HEK293 (cell line): ENCODE measurements at regions not wholly inside any gene's neighbourhood (a gene's known extent, or its start where the extent isn't known, plus 50 kb on each side); places are given as distances from the start of the nearest gene placed in this dataset.

Source experiments
- CTCF ChIA-PET: fragments of 350-600 bp; formaldehyde crosslinking; extraction: SDS; loops from one replicate; lab custom pipeline; 2021; ENCODE audit warnings: antibody characterized with exemption; lab: Yijun Ruan, JAX
- POLR2A ChIA-PET: fragments of 300-600 bp; formaldehyde crosslinking; extraction: SDS; loops from one replicate; lab custom pipeline; 2020; ENCODE audit warnings: antibody characterized with exemption, inconsistent platforms; lab: Yijun Ruan, JAX
- H3K27ac ChIP-seq: fragments of 200-500 bp; sonication (Bioruptor generic); 2 replicates; pipeline ENCODE4 v1.5.1; 2014; ENCODE audit warnings: low read depth, low read length, control low read depth, inconsistent platforms; ENCODE audit errors: extremely low read depth
- H3K36me3 ChIP-seq, 2 experiments: fragments of 200-500 bp in 1 of 2; sonication (Bioruptor generic) in 1 of 2; 1 replicate in 1 of 2; 2 replicates in 1 of 2; pipeline ENCODE4 v1.5.1; 2014 to 2017; ENCODE audit warnings: inconsistent platforms in 2 of 2, low read length in 2 of 2; ENCODE audit not compliant: control insufficient read depth in 2 of 2, insufficient read depth in 1 of 2
- H3K4me1 ChIP-seq: fragments of 200-500 bp; sonication (Bioruptor generic); 2 replicates; pipeline ENCODE4 v1.5.1; 2014; ENCODE audit warnings: mild to moderate bottlenecking, low read length, inconsistent platforms; ENCODE audit not compliant: control insufficient read depth, insufficient read depth
- H3K4me3 ChIP-seq: 2 replicates; pipeline ENCODE4 v1.5.1; 2011; ENCODE audit warnings: low read depth, mild to moderate bottlenecking, control low read depth, low read length, moderate library complexity
- H3K9me3 ChIP-seq: fragments of 200-500 bp; sonication (Bioruptor generic); 2 replicates; pipeline ENCODE4 v1.5.1; 2014; ENCODE audit warnings: low read depth, low read length, inconsistent platforms; ENCODE audit not compliant: control insufficient read depth, insufficient read depth
- KLF9 ChIP-seq: fragments of 450-650 bp; formaldehyde crosslinking; IDR thresholded peaks from 2 replicates; pipeline ENCODE4 v1.5.1; 2016; ENCODE audit warnings: missing biosample characterization, missing genetic modification characterization, low read depth
- MEIS1 ChIP-seq: sonication (generic); formaldehyde crosslinking; IDR thresholded peaks from 2 replicates; pipeline ENCODE4 v1.8.1; 2022; ENCODE audit warnings: missing genetic modification reagents, mild to moderate bottlenecking, borderline replicate concordance
- SCRT1 ChIP-seq: fragments of 450-650 bp; formaldehyde crosslinking; IDR thresholded peaks from 2 replicates; pipeline ENCODE4 v1.5.1; 2016; ENCODE audit warnings: missing biosample characterization, missing genetic modification characterization, borderline replicate concordance
- SP2 ChIP-seq: fragments of 450-650 bp; formaldehyde crosslinking; IDR thresholded peaks from 2 replicates; pipeline ENCODE4 v1.5.1; 2016; ENCODE audit warnings: missing biosample characterization, missing genetic modification characterization
- SP7 ChIP-seq: fragments of 450-650 bp; formaldehyde crosslinking; IDR thresholded peaks from 2 replicates; pipeline ENCODE4 v1.5.1; 2016; ENCODE audit warnings: missing biosample characterization, missing genetic modification characterization
- YY2 ChIP-seq: fragments of 450-650 bp; formaldehyde crosslinking; IDR thresholded peaks from 2 replicates; pipeline ENCODE4 v1.5.1; 2016; ENCODE audit warnings: missing biosample characterization, missing genetic modification characterization
- ZFP3 ChIP-seq: fragments of 450-650 bp; formaldehyde crosslinking; IDR thresholded peaks from 2 replicates; pipeline ENCODE4 v1.5.1; 2016; ENCODE audit warnings: low read depth, missing biosample characterization, missing genetic modification characterization
- ZNF112 ChIP-seq: fragments of 450-650 bp; formaldehyde crosslinking; IDR thresholded peaks from 2 replicates; pipeline ENCODE4 v1.5.0; 2017; ENCODE audit warnings: missing biosample characterization, missing genetic modification characterization
- ZNF121 ChIP-seq: fragments of 450-650 bp; formaldehyde crosslinking; IDR thresholded peaks from 2 replicates; pipeline ENCODE4 v1.5.1; 2016; ENCODE audit warnings: missing biosample characterization, missing genetic modification characterization
- ZNF174 ChIP-seq: fragments of 450-650 bp; formaldehyde crosslinking; IDR thresholded peaks from 2 replicates; pipeline ENCODE4 v1.5.0; 2017; ENCODE audit warnings: missing biosample characterization, mild to moderate bottlenecking, missing genetic modification characterization
- ZNF19 ChIP-seq: fragments of 450-650 bp; formaldehyde crosslinking; IDR thresholded peaks from 2 replicates; pipeline ENCODE4; 2016; ENCODE audit warnings: missing biosample characterization, missing genetic modification characterization, low read depth
- ZNF2 ChIP-seq: fragments of 450-650 bp; formaldehyde crosslinking; IDR thresholded peaks from 2 replicates; pipeline ENCODE4 v1.5.1; 2016; ENCODE audit warnings: missing biosample characterization, missing genetic modification characterization
- ZNF248 ChIP-seq: fragments of 450-650 bp; formaldehyde crosslinking; IDR thresholded peaks from 2 replicates; pipeline ENCODE4 v1.5.1; 2017; ENCODE audit warnings: missing biosample characterization, missing genetic modification characterization
- ZNF274 ChIP-seq, 2 experiments: fragments of 200-500 bp in 1 of 2; fragments of 450-650 bp in 1 of 2; sonication (Bioruptor generic) in 1 of 2; formaldehyde crosslinking in 1 of 2; IDR thresholded peaks; 2 replicates each; pipeline versions ENCODE4 v1.5.1 to v1.6.1; 2014 to 2016; ENCODE audit warnings: borderline replicate concordance in 1 of 2, inconsistent platforms in 1 of 2, low read length in 1 of 2, missing biosample characterization in 1 of 2, missing genetic modification characterization in 1 of 2
- ZNF292 ChIP-seq: fragments of 450-650 bp; formaldehyde crosslinking; IDR thresholded peaks from 2 replicates; pipeline ENCODE4 v1.5.1; 2016; ENCODE audit warnings: low read depth, missing biosample characterization, missing genetic modification characterization, borderline replicate concordance
- ZNF354C ChIP-seq: fragments of 450-650 bp; formaldehyde crosslinking; IDR thresholded peaks from 2 replicates; pipeline ENCODE4 v1.5.1; 2016; ENCODE audit warnings: missing biosample characterization, missing genetic modification characterization, low read depth, borderline replicate concordance
- ZNF530 ChIP-seq: fragments of 450-650 bp; formaldehyde crosslinking; IDR thresholded peaks from 2 replicates; pipeline ENCODE4 v1.5.1; 2016; ENCODE audit warnings: low read depth, missing biosample characterization, missing genetic modification characterization
- ZNF548 ChIP-seq: fragments of 450-650 bp; formaldehyde crosslinking; IDR thresholded peaks from 2 replicates; pipeline ENCODE4 v1.5.1; 2016; ENCODE audit warnings: missing biosample characterization, missing genetic modification characterization
- ZNF560 ChIP-seq: fragments of 450-650 bp; formaldehyde crosslinking; IDR thresholded peaks from 2 replicates; pipeline ENCODE4 v1.5.1; 2017; ENCODE audit warnings: missing biosample characterization, missing genetic modification characterization, borderline replicate concordance
- ZNF571 ChIP-seq: fragments of 450-650 bp; formaldehyde crosslinking; IDR thresholded peaks from 2 replicates; pipeline ENCODE4 v1.5.0; 2017; ENCODE audit warnings: missing biosample characterization, missing genetic modification characterization
- ZNF621 ChIP-seq: fragments of 450-650 bp; formaldehyde crosslinking; IDR thresholded peaks from 2 replicates; pipeline ENCODE4 v1.5.1; 2017; ENCODE audit warnings: missing biosample characterization, missing genetic modification characterization
- ZNF623 ChIP-seq: fragments of 450-650 bp; formaldehyde crosslinking; IDR thresholded peaks from 2 replicates; pipeline ENCODE4 v1.5.1; 2016; ENCODE audit warnings: missing biosample characterization, missing genetic modification characterization
- ZSCAN30 ChIP-seq: fragments of 450-650 bp; IDR thresholded peaks from 2 replicates; pipeline ENCODE4 v1.5.1; 2018; ENCODE audit warnings: missing biosample characterization, mild to moderate bottlenecking, missing genetic modification characterization, moderate library complexity
- TF ChIP-seq, protein P1 (sequence below): fragments of 450-650 bp; formaldehyde crosslinking; IDR thresholded peaks from 2 replicates; pipeline ENCODE4 v1.5.1; 2016; ENCODE audit warnings: missing biosample characterization, missing genetic modification characterization, low read depth
- TF ChIP-seq, protein P2 (sequence below): fragments of 450-650 bp; formaldehyde crosslinking; IDR thresholded peaks from 2 replicates; pipeline ENCODE4 v1.5.1; 2016; ENCODE audit warnings: missing biosample characterization, missing genetic modification characterization
- TF ChIP-seq, protein P3 (sequence below): fragments of 450-650 bp; formaldehyde crosslinking; IDR thresholded peaks from 2 replicates; pipeline ENCODE4 v1.5.1; 2017; ENCODE audit warnings: missing biosample characterization, missing genetic modification characterization
- TF ChIP-seq, protein P4 (sequence below): fragments of 450-650 bp; formaldehyde crosslinking; IDR thresholded peaks from 2 replicates; pipeline ENCODE4 v1.5.1; 2016; ENCODE audit warnings: missing biosample characterization, missing genetic modification characterization

GRCh38 chr10:44049301-44050015 is 335.4 kb downstream of the CXCL12 start:
- TF ChIP-seq SCRT1 (tag by site-specific recombination) (no peak), SP7 (tag by site-specific recombination) (no peak), ZNF560 (tag by site-specific recombination) (no peak), ZNF248 (no peak), ZNF19 (no peak), ZNF174 (tag by site-specific recombination) (no peak), YY2 (tag by site-specific recombination) (no peak), ZNF2 (tag by site-specific recombination) (no peak), SP2 (tag by site-specific recombination) (no peak)
- TF ChIP-seq, protein P1, sequence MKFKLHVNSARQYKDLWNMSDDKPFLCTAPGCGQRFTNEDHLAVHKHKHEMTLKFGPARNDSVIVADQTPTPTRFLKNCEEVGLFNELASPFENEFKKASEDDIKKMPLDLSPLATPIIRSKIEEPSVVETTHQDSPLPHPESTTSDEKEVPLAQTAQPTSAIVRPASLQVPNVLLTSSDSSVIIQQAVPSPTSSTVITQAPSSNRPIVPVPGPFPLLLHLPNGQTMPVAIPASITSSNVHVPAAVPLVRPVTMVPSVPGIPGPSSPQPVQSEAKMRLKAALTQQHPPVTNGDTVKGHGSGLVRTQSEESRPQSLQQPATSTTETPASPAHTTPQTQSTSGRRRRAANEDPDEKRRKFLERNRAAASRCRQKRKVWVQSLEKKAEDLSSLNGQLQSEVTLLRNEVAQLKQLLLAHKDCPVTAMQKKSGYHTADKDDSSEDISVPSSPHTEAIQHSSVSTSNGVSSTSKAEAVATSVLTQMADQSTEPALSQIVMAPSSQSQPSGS (tag by site-specific recombination), result no peak
- TF ChIP-seq, protein P2, sequence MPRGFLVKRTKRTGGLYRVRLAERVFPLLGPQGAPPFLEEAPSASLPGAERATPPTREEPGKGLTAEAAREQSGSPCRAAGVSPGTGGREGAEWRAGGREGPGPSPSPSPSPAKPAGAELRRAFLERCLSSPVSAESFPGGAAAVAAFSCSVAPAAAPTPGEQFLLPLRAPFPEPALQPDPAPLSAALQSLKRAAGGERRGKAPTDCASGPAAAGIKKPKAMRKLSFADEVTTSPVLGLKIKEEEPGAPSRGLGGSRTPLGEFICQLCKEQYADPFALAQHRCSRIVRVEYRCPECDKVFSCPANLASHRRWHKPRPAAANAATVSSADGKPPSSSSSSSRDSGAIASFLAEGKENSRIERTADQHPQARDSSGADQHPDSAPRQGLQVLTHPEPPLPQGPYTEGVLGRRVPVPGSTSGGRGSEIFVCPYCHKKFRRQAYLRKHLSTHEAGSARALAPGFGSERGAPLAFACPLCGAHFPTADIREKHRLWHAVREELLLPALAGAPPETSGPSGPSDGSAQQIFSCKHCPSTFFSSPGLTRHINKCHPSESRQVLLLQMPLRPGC (tag by site-specific recombination), result no peak
- TF ChIP-seq, protein P3, sequence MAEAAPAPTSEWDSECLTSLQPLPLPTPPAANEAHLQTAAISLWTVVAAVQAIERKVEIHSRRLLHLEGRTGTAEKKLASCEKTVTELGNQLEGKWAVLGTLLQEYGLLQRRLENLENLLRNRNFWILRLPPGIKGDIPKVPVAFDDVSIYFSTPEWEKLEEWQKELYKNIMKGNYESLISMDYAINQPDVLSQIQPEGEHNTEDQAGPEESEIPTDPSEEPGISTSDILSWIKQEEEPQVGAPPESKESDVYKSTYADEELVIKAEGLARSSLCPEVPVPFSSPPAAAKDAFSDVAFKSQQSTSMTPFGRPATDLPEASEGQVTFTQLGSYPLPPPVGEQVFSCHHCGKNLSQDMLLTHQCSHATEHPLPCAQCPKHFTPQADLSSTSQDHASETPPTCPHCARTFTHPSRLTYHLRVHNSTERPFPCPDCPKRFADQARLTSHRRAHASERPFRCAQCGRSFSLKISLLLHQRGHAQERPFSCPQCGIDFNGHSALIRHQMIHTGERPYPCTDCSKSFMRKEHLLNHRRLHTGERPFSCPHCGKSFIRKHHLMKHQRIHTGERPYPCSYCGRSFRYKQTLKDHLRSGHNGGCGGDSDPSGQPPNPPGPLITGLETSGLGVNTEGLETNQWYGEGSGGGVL, result no peak
- H3K36me3 ChIP-seq, result no peaks in the 10 kb centered on the region
- peaks cover 11% of the 10 kb centered on the region for H3K4me1 ChIP-seq
- no peak overlapping the region for H3K4me3 ChIP-seq
- ChIA-PET CTCF (no interaction called here), POLR2A (no interaction called here)
- H3K27ac ChIP-seq, result no peak overlapping the region
- no peaks in the 10 kb centered on the region for H3K9me3 ChIP-seq

DNA sequence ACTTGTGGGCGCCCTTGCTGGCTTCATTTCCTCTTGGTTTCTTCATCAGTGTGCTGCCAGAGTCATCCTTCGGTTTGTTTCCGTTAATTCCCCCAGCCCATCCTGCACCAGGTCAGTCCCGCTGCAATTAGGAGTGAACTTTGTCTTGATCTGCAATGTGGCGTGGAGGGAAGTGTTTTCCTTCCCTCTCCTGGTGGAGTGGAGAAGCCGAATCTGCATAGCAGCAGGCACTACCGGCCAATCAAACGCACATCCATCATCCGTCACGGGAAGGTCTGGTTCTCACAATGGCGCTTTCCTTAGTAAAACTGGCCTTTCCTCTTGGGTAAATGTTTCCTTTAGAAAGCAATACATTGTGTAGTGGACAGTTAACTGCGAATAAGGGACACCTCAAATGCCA is 337.5 kb downstream of the CXCL12 start:
- POLR2A ChIA-PET, result no interaction called here
- Histone ChIP-seq H3K4me3 (no peak overlapping the region), H3K27ac (no peak overlapping the region), H3K4me1 (peaks cover 11% of the 10 kb centered on the region), H3K9me3 (no peaks in the 10 kb centered on the region), H3K36me3 (no peaks in the 10 kb centered on the region)
- TF ChIP-seq ZNF274 (IDR thresholded peaks at IDR 0.05; ENCODE audit: low read length) (no peak), ZNF274 (tag by site-specific recombination; IDR thresholded peaks at IDR 0.05; ENCODE audit: borderline replicate concordance) (no peak), MEIS1 (CRISPR knock-in tag) (no peak), ZNF112 (tag by site-specific recombination) (no peak), ZNF548 (tag by site-specific recombination) (no peak), ZNF354C (tag by site-specific recombination) (no peak), ZFP3 (tag by site-specific recombination) (no peak), YY2 (tag by site-specific recombination) (no peak), ZNF623 (tag by site-specific recombination) (no peak), ZNF530 (tag by site-specific recombination) (no peak), KLF9 (tag by site-specific recombination) (no peak), ZNF571 (tag by site-specific recombination) (no peak), ZSCAN30 (tag by site-specific recombination) (no peak), ZNF621 (no peak), ZNF121 (no peak), ZNF292 (tag by site-specific recombination) (no peak)
- TF ChIP-seq, protein P4, sequence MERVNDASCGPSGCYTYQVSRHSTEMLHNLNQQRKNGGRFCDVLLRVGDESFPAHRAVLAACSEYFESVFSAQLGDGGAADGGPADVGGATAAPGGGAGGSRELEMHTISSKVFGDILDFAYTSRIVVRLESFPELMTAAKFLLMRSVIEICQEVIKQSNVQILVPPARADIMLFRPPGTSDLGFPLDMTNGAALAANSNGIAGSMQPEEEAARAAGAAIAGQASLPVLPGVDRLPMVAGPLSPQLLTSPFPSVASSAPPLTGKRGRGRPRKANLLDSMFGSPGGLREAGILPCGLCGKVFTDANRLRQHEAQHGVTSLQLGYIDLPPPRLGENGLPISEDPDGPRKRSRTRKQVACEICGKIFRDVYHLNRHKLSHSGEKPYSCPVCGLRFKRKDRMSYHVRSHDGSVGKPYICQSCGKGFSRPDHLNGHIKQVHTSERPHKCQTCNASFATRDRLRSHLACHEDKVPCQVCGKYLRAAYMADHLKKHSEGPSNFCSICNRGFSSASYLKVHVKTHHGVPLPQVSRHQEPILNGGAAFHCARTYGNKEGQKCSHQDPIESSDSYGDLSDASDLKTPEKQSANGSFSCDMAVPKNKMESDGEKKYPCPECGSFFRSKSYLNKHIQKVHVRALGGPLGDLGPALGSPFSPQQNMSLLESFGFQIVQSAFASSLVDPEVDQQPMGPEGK (tag by site-specific recombination), result no peak
- CTCF ChIA-PET, result no interaction called here
